Fibroblast of lung (primary cell): ENCODE measurements at regions not wholly inside any gene's neighbourhood (a gene's known extent, or its start where the extent isn't known, plus 50 kb on each side); places are given as distances from the start of the nearest gene placed in this dataset.

ENCODE experiments used
- EZH2 ChIP-seq: IDR thresholded peaks from 2 replicates; pipeline ENCODE4 v1.5.1; 2012; ENCODE audit warnings: low read length, control low read depth, mild to moderate bottlenecking; ENCODE audit errors: missing control alignments
- TF ChIP-seq, protein P1 (sequence below), 2 donors: IDR thresholded peaks in 1 of 2; conservative IDR thresholded peaks in 1 of 2; 1 replicate in 1 of 2; 2 replicates in 1 of 2; pipeline ENCODE4 v1.5.1; 2011 to 2012; ENCODE audit warnings: low read length in 2 of 2, control low read depth in 1 of 2, inconsistent platforms in 1 of 2, low read depth in 1 of 2, mild to moderate bottlenecking in 1 of 2

DNA sequence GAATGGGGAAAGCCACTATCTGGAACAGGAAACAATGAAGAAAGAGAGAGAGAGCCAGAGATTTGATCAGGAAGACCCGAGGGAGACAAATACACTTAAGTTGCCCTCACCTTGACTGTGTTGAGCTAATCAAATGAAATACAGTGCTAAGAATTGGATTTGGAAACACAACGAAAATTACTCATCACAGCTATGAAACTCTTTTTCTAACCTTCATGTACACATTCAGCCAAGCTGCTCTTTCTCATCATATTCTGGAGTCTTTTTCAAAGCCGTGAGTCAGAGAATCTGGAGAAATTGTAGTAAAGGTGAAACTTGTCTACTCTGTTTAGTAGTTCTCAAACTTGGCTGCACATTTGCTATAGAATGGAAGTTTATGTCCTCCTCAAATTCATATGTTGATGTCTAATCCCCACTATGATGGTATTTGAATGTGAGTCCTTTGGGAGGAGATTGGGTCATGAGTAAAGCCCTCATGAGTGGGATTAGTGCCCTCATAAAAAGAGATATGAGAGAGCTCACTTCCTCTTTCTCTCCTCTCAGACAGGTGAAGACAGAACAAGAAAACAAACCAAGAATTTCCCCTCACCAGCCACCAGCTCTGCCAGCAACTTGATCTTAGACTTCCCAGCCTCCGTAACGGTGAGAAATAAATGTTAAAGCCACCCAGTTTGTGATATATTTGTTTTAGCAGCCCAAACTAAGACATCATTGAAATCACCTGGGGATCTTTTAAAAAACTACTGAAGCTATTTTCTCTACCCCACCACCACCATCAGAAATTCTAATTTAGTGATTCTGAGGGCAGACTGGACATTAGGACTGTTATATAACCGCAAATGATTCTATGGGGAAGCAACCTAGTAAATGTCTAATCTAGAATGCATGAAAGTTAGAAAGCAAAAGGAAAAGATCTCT lies 143.6 kb upstream of the GRM7 start:
- TF ChIP-seq, protein P1, sequence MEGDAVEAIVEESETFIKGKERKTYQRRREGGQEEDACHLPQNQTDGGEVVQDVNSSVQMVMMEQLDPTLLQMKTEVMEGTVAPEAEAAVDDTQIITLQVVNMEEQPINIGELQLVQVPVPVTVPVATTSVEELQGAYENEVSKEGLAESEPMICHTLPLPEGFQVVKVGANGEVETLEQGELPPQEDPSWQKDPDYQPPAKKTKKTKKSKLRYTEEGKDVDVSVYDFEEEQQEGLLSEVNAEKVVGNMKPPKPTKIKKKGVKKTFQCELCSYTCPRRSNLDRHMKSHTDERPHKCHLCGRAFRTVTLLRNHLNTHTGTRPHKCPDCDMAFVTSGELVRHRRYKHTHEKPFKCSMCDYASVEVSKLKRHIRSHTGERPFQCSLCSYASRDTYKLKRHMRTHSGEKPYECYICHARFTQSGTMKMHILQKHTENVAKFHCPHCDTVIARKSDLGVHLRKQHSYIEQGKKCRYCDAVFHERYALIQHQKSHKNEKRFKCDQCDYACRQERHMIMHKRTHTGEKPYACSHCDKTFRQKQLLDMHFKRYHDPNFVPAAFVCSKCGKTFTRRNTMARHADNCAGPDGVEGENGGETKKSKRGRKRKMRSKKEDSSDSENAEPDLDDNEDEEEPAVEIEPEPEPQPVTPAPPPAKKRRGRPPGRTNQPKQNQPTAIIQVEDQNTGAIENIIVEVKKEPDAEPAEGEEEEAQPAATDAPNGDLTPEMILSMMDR (conservative IDR thresholded peaks at IDR 0.05 in 1 of 2, IDR thresholded peaks at IDR 0.05 in 1 of 2; ENCODE audit: low read depth in 1 of 2, low read length in 2 of 2): no peak
- no peak for TF ChIP-seq EZH2
